ENCODE measurements at regions not wholly inside any gene's neighbourhood (a gene's known extent, or its start where the extent isn't known, plus 50 kb on each side); places are given as distances from the start of the nearest gene placed in this dataset.
A peak's percentile ranks its signal among the peaks of the same experiment; 100 is the strongest.

GRCh38 chr13:106917673-106918556, 350.0 kb upstream of the ARGLU1 start:
- peak; percentile 93 for ATAC-seq

DNA sequence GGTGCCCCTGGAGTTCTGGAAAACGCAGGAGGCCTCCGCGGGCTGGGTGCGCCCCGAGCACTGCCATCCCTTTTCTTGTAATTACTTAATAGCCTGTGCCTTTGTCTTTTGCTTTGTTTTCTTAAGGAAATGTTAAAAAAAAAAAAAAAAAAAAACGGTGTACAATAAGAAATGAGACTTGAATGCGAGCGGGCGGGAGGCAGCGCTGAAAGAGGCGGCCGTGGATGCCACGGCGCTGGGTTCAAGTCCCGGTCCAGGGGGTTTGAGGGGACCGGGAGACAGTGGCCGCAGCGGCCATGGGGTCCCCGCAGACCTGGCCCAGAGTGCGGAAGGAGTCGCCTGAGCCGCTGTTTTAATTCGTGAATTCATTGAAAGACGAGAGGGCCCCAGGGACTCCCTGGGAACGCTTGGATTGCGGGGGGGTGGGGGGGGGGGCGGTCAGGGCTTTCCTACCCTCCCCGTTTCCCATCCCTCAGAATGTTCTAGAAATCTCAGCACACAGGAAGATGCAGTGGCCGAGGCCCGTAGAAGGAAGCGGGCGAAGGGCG, 349.2 kb upstream of the ARGLU1 start:
- no peak for ATAC-seq

GRCh38 chr13:106916329-106916976, 348.5 kb upstream of the ARGLU1 start:
- no peak for ATAC-seq

GRCh38 chr13:106915146-106915545, 347.2 kb upstream of the ARGLU1 start:
- no peak for ATAC-seq

DNA sequence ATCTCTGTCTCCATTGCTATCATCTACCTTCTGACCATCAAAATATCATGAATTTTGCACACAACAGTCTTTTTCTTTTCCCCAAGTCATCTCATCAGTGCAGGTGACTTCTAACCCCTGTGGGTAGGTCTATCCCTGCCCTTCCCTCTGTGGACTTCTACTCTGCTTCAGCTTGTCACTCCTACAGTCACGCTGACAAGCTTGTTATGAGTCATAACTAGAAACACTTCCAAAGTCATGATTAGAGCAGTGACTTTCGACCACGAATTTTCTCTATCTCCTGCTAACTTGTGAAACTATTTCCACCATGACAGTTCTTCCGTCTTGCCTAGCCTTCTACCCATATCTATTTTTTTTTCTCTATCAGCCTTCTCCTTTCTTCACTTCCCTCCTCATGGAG, 343.7 kb upstream of the ARGLU1 start:
- no peak for ATAC-seq

DNA sequence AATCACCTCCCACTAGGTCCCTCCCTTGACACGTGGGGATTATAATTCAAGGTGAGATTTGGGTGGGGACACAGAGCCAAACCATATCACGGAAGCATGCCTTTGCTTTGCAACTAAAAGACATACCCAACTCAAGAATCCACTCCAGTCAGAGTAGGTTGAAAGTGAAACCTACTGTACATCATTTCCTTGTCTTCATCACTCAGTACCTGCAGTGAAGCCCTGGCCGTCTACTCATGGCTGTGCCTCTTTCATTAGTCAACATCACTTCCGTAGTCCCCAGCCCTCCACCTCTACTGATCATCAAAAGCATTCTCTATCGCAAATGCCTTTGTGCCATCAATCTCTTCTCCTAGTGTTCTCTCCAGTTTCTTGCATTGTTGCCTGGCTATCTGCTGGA, 343.1 kb upstream of the ARGLU1 start:
- no peak for ATAC-seq

DNA sequence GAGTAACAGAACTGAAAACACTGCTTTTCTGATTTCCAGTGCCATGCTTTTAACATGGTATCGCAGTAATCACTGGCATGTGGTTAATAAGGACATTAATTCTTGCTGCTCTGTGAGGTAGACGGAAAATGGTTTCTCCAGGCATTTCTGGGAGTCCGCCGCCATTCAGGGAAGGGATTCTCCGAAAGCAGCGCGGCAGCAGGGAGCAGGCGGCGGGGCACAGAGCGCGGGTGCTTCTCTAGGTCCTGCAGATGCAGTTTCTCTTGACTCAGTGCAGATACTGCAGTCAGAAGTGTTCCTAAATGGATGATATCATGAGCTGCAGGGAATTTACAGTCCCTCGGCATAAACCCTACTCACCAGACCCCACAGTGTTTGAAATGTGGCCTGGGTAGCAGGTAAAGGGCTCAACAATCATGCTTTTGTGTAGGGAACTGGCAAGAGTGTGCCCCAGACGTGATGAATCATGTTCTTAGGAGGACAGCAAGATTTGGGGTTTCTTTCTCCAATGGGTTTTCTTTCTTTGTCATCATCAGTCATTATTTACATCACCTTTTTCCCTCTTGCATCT, 338.6 kb upstream of the ARGLU1 start:
- no peak for ATAC-seq

GRCh38 chr13:106905380-106906162, 337.6 kb upstream of the ARGLU1 start:
- peak; percentile 35 for ATAC-seq

- ATAC-seq, result no peak
Measured at GRCh38 chr13:106899442-106899841, 331.5 kb upstream of the ARGLU1 start.

- ATAC-seq, result no peak
Measured at GRCh38 chr13:106898231-106898630, 330.3 kb upstream of the ARGLU1 start.

DNA sequence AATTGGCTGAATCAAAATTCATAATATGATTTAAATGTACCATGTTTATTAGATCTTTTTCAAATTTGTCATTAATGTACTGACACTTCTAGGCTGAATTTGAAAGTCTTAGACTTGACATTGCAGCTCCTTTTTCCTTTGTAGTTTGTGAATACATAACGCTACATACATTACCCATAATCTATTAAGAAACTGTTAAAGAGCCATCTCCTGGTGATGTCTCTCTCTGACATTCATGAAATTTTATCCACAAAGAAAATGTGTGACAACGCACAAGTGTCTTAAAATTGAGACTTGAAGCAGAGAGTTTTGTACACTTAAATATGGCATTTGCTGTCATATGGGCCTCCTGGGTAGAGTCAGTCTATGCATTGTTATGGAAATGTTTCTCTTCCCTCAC, 320.2 kb upstream of the ARGLU1 start:
- no peak for ATAC-seq

- ATAC-seq, result no peak
Measured at GRCh38 chr13:106887686-106888085, 319.7 kb upstream of the ARGLU1 start.

- no peak for ATAC-seq
Measured at GRCh38 chr13:106883976-106884375, 316.0 kb upstream of the ARGLU1 start.

GRCh38 chr13:106882246-106882645, 314.3 kb upstream of the ARGLU1 start:
- no peak for ATAC-seq

GRCh38 chr13:106879806-106880205, 311.9 kb upstream of the ARGLU1 start:
- ATAC-seq, result no peak

DNA sequence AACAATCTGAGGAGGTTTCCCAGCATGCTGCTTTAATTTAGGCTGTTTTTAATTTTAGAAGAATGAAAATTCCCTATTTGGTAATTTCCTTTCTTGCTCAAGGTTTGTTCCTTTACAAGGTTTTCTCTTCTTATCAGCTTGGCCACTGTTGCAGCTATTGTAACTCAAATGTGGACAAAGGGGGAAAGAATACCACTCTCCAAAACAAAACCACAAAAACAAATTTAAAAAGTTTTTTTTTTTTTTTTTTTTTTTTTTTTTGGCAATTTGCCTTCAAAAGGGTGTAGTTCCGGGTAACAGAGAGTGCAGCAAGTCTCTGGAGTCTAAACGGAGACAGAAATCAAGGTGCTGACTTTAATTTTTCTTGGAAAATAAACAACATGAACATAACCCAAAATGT, 306.4 kb upstream of the ARGLU1 start:
- ATAC-seq, result no peak

- no peak for ATAC-seq
Measured at GRCh38 chr13:106873810-106874209, 305.9 kb upstream of the ARGLU1 start.

GRCh38 chr13:106867249-106867648, 299.3 kb upstream of the ARGLU1 start:
- no peak for ATAC-seq

DNA sequence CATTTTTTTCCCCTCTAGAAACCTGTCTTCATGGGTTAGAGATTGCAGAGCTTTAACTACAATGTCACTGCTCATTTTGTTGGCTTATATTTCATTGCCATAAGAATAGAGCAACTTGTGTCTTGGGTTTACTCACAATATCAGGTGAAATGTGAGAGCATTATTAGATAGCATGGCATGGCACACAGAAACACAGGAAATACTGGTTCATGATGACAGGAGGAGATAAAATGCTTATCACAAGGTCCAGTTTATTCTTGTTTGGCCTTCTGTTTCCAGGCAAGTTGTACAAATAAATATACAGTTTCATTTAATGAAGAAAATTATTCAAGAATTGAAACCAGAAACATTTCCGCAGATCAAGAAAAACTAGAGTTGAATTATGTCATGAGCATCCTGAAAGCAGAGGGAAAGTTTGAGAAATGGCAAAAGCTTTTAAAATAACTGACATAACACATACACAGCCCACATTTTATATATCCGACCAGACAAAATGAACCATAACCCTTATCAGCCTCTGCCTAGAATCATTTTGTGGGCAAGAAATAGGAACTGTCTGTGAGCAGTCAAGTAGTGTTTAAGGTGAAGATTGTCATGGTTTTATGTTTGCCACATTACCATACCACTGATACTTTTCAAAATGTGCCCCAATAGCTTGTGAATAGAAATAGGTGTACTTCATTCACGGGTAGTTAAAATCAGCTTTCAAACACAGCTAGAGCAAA, 297.9 kb upstream of the ARGLU1 start:
- ATAC-seq, result no peak

DNA sequence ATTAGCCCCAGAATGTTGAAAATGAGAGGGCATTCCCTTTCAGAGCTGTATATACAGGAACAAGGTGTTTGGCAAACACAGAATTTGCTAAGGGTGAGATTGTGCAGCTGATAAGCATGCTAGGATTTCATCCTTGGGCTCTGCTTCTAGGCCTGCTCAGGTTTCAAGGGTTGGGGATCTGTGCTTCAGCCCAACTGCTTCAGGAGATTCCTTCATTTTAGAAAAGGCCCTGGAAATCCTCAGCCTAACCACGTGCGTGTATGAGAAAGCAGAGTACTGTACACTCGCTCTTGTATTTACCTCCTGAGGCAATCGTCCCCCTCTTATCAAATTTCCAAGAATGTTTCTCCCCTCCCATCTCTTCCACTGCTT, 291.6 kb upstream of the ARGLU1 start:
- ATAC-seq, result no peak

- no peak for ATAC-seq
Measured at GRCh38 chr13:106858903-106859532, 291.1 kb upstream of the ARGLU1 start.

DNA sequence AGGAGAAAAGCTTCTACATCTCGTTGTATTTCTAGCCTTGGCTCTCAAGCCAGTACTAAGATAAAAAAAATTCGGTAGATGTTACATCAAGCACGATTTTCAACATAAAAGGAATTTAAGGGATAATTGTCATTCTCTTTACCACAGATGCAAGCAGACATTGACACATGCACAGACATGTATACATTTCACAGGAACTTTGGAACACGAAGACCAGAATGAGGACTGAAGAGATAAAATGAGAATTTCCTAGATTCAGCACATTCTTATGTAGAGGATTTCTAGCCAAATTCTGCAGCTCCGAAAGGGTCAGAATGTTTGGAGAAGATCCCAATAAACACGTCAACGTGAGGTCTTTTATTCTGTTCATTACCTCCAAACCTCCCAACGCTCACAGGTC, 284.5 kb upstream of the ARGLU1 start:
- no peak for ATAC-seq

Measured in esophagus mucosa (tissue), 1 donor.